Nephron progenitor cell (in vitro differentiated cells): ENCODE measurements at regions not wholly inside any gene's neighbourhood (a gene's known extent, or its start where the extent isn't known, plus 50 kb on each side); places are given as distances from the start of the nearest gene placed in this dataset.

Experiments
- DNase-seq: peaks from one replicate; pipeline ENCODE4 v3.0.0; 2021
- H3K27ac Mint-ChIP-seq: 2 replicates; pipeline ENCODE4 v1.8.0; 2021; ENCODE audit warnings: mild to moderate bottlenecking, moderate library complexity, mixed read lengths
- H3K27me3 Mint-ChIP-seq: 2 replicates; pipeline ENCODE4 v1.8.0; 2021; ENCODE audit warnings: mild to moderate bottlenecking, low read depth, mixed read lengths; ENCODE audit not compliant: poor library complexity
- H3K36me3 Mint-ChIP-seq: 2 replicates; pipeline ENCODE4 v1.8.0; 2021; ENCODE audit warnings: low read depth, mixed read lengths
- H3K4me1 Mint-ChIP-seq: 2 replicates; pipeline ENCODE4 v1.8.0; 2021; ENCODE audit warnings: mixed read lengths
- H3K4me3 Mint-ChIP-seq: 2 replicates; pipeline ENCODE4 v1.8.0; 2021; ENCODE audit warnings: mild to moderate bottlenecking, moderate library complexity, mixed read lengths
- H3K9me3 Mint-ChIP-seq: 2 replicates; pipeline ENCODE4 v1.8.0; 2021; ENCODE audit warnings: mild to moderate bottlenecking, moderate library complexity, mixed read lengths
- CTCF ChIP-seq: fragments of 200-600 bp; sonication (generic); IDR thresholded peaks from 2 replicates; pipeline ENCODE4 v1.5.0; 2021; ENCODE audit warnings: antibody characterized with exemption

GRCh38 chr2:83565181-83565580 is 893.9 kb downstream of the SUCLG1 start:
- no peaks in the 10 kb centered on the region for H3K27me3 Mint-ChIP-seq
- no peak overlapping the region for H3K4me3 Mint-ChIP-seq
- H3K36me3 Mint-ChIP-seq = no peaks in the 10 kb centered on the region
- TF ChIP-seq CTCF = no peak
- no peak for DNase-seq
- H3K27ac Mint-ChIP-seq = no peak overlapping the region
- H3K9me3 Mint-ChIP-seq = no peaks in the 10 kb centered on the region
- H3K4me1 Mint-ChIP-seq = no peaks in the 10 kb centered on the region

DNA sequence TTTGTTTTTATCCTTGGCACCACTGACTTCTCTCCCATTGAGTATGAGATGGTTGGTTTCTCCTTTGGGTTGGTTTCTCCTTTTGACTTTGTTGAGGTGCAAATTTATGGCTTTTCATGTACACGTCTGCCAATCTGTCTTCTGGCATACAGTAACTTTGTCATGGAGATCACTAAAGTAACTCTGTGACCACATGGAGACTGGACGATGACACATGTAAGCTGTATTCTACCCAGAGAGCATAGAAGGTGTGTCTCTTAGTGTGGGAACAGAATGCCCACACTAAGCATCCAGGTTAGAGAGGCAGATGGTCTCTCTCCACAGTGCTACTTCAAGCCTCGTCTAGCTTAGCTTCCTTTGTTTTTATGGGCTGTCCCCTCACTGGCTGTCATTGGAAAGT is 897.5 kb downstream of the SUCLG1 start:
- H3K27ac Mint-ChIP-seq = no peak overlapping the region
- H3K4me3 Mint-ChIP-seq = no peak overlapping the region
- no peak for DNase-seq
- H3K36me3 Mint-ChIP-seq = no peaks in the 10 kb centered on the region
- TF ChIP-seq CTCF = no peak
- H3K9me3 Mint-ChIP-seq = peaks cover 4% of the 10 kb centered on the region
- no peaks in the 10 kb centered on the region for H3K27me3 Mint-ChIP-seq
- H3K4me1 Mint-ChIP-seq = no peaks in the 10 kb centered on the region

GRCh38 chr2:83536556-83536955 is 922.5 kb downstream of the SUCLG1 start:
- no peak for DNase-seq
- Mint-ChIP-seq H3K36me3 (no peaks in the 10 kb centered on the region), H3K9me3 (no peaks in the 10 kb centered on the region), H3K27ac (no peak overlapping the region), H3K4me1 (no peaks in the 10 kb centered on the region), H3K4me3 (no peak overlapping the region), H3K27me3 (no peaks in the 10 kb centered on the region)
- TF ChIP-seq CTCF = no peak

DNA sequence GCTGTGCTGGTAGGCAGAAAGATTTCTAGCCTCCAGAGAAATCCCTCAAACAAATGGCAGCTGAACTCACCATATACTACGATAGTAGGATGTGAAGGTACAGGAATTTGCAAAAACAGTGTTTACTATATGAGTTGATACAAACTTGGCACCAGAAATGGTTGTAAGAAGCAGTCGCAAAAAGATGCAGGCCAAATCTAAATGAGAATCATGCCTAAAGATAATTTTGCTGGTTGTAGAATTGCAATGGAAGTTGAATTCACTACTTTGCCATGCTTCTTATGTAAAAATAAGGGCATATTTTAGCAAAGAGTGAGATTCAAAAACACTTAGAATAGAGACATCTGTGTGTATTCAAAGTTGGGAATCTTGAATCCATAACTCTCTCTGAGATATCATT is 924.7 kb downstream of the SUCLG1 start:
- H3K27ac Mint-ChIP-seq = no peak overlapping the region
- H3K4me3 Mint-ChIP-seq = no peak overlapping the region
- no peak for DNase-seq
- H3K4me1 Mint-ChIP-seq = no peaks in the 10 kb centered on the region
- no peaks in the 10 kb centered on the region for H3K36me3 Mint-ChIP-seq
- no peaks in the 10 kb centered on the region for H3K9me3 Mint-ChIP-seq
- no peaks in the 10 kb centered on the region for H3K27me3 Mint-ChIP-seq
- no peak for TF ChIP-seq CTCF

GRCh38 chr2:83531206-83531826 is 927.8 kb downstream of the SUCLG1 start:
- Mint-ChIP-seq H3K9me3 (no peaks in the 10 kb centered on the region), H3K27ac (no peak overlapping the region), H3K36me3 (no peaks in the 10 kb centered on the region), H3K27me3 (no peaks in the 10 kb centered on the region), H3K4me1 (no peaks in the 10 kb centered on the region), H3K4me3 (no peak overlapping the region)
- DNase-seq = no peak
- TF ChIP-seq CTCF = no peak

DNA sequence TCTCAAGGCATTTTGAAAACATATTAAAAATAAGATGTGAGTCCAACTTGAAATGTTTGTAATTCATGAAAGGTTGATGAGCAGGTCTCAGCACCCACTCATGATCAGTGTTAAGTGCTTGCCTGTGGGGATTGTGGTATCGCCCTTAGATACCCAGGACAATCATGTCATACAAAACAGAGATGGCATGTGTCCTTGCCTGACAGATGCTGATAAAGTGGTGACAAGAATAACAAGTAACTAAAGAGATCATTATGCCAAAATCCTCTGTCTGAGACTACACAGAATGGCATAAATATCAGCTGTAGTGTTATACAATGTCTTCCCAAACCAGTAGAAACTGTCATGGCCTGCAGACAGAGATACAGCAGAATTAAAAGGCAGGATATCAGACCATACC is 930.3 kb downstream of the SUCLG1 start:
- no peaks in the 10 kb centered on the region for H3K4me1 Mint-ChIP-seq

More for the DNA sequence above, 930.3 kb downstream of the SUCLG1 start:
- H3K9me3 Mint-ChIP-seq = no peaks in the 10 kb centered on the region
- H3K27me3 Mint-ChIP-seq = no peaks in the 10 kb centered on the region
- no peak for TF ChIP-seq CTCF
- no peaks in the 10 kb centered on the region for H3K36me3 Mint-ChIP-seq
- no peak overlapping the region for H3K4me3 Mint-ChIP-seq
- H3K27ac Mint-ChIP-seq = no peak overlapping the region
- no peak for DNase-seq
